Right lobe of liver (tissue), 4 donors: ENCODE measurements at regions not wholly inside any gene's neighbourhood (a gene's known extent, or its start where the extent isn't known, plus 50 kb on each side); places are given as distances from the start of the nearest gene placed in this dataset.

Source experiments
- CTCF ChIP-seq, 4 donors: fragments of 200-600 bp in 3 of 4; fragments of 450-650 bp in 1 of 4; IDR thresholded peaks; one replicate each; pipeline versions ENCODE4 v1.5.1 to v1.8.0; 2016 to 2022; ENCODE audit warnings: antibody characterized with exemption in 4 of 4, mild to moderate bottlenecking in 2 of 4
- POLR2A ChIP-seq: fragments of 450-650 bp; IDR thresholded peaks from one replicate; pipeline ENCODE4 v1.6.1; 2017; ENCODE audit warnings: antibody characterized with exemption, mild to moderate bottlenecking
- donor health status: DM: no; HTN: no; CAD: no.
- donor health status: DM: no; HTN: no; CAD: no.
- donor health status: DM: no; HTN: yes; CAD: no.

GRCh38 chr13:30143666-30144400 is 163.5 kb downstream of the KATNAL1 start:
- no peak for TF ChIP-seq CTCF (IDR thresholded peaks at IDR 0.05)
- no peak for TF ChIP-seq POLR2A
